T-helper 1 cell (primary cell): ENCODE measurements at regions not wholly inside any gene's neighbourhood (a gene's known extent, or its start where the extent isn't known, plus 50 kb on each side); places are given as distances from the start of the nearest gene placed in this dataset.

Experiments
- DNase-seq, 5 donors: peaks; one replicate each; pipeline ENCODE4 v3.0.0-alpha.2; 2012 to 2020

- no peak for DNase-seq
Observed at GRCh38 chr18:38009320-38009719, 443.7 kb upstream of the CELF4 start.

- DNase-seq, result no peak
Observed at GRCh38 chr18:38007676-38008330, 442.2 kb upstream of the CELF4 start.

GRCh38 chr18:38007026-38007425 lies 441.4 kb upstream of the CELF4 start:
- no peak for DNase-seq

GRCh38 chr18:38006541-38006940 lies 440.9 kb upstream of the CELF4 start:
- no peak for DNase-seq

- DNase-seq, result no peak
Observed at GRCh38 chr18:37997695-37998094, 432.1 kb upstream of the CELF4 start.

GRCh38 chr18:37987901-37988300 lies 422.3 kb upstream of the CELF4 start:
- DNase-seq, result no peak

GRCh38 chr18:37986665-37987064 lies 421.1 kb upstream of the CELF4 start:
- no peak for DNase-seq

- no peak for DNase-seq
Observed at GRCh38 chr18:37985126-37985525, 419.5 kb upstream of the CELF4 start.

- no peak for DNase-seq
Observed at GRCh38 chr18:37980556-37980955, 415.0 kb upstream of the CELF4 start.

- DNase-seq, result no peak
Observed at GRCh38 chr18:37975446-37975845, 409.8 kb upstream of the CELF4 start.

GRCh38 chr18:37967261-37967660 lies 401.7 kb upstream of the CELF4 start:
- DNase-seq, result no peak

- DNase-seq, result no peak
Observed at GRCh38 chr18:37965572-37965970, 400.0 kb upstream of the CELF4 start.

GRCh38 chr18:37964885-37965571 lies 399.4 kb upstream of the CELF4 start:
- no peak for DNase-seq

- no peak for DNase-seq
Observed at GRCh38 chr18:37963837-37964236, 398.2 kb upstream of the CELF4 start.

GRCh38 chr18:37962316-37962966 lies 396.8 kb upstream of the CELF4 start:
- no peak for DNase-seq

GRCh38 chr18:37958499-37958898 lies 392.9 kb upstream of the CELF4 start:
- DNase-seq, result no peak

GRCh38 chr18:37956902-37957301 lies 391.3 kb upstream of the CELF4 start:
- DNase-seq, result no peak

GRCh38 chr18:37956020-37956419 lies 390.4 kb upstream of the CELF4 start:
- DNase-seq, result no peak

GRCh38 chr18:37955201-37955600 lies 389.6 kb upstream of the CELF4 start:
- no peak for DNase-seq

- no peak for DNase-seq
Observed at GRCh38 chr18:37953876-37954275, 388.3 kb upstream of the CELF4 start.

GRCh38 chr18:37948471-37948870 lies 382.9 kb upstream of the CELF4 start:
- DNase-seq, result no peak

GRCh38 chr18:37946324-37946723 lies 380.7 kb upstream of the CELF4 start:
- no peak for DNase-seq

- no peak for DNase-seq
Observed at GRCh38 chr18:37944700-37945270, 379.2 kb upstream of the CELF4 start.

- DNase-seq, result no peak
Observed at GRCh38 chr18:37937287-37937686, 371.7 kb upstream of the CELF4 start.
